A172 (cell line): ENCODE measurements at regions not wholly inside any gene's neighbourhood (a gene's known extent, or its start where the extent isn't known, plus 50 kb on each side); places are given as distances from the start of the nearest gene placed in this dataset.

Experiments used
- DNase-seq: peaks from one replicate; pipeline ENCODE4 v3.0.0-alpha.2; 2015; ENCODE audit warnings: low spot score

GRCh38 chr20:22232473-22232872 is 351.9 kb downstream of the FOXA2 start:
- no peak for DNase-seq

- DNase-seq: no peak
Observed at GRCh38 chr20:22226849-22227700, 357.3 kb downstream of the FOXA2 start.

- DNase-seq: no peak
Observed at GRCh38 chr20:22223236-22223635, 361.1 kb downstream of the FOXA2 start.

- no peak for DNase-seq
Observed at GRCh38 chr20:22217712-22218352, 366.5 kb downstream of the FOXA2 start.

- no peak for DNase-seq
Observed at GRCh38 chr20:22216984-22217383, 367.4 kb downstream of the FOXA2 start.

GRCh38 chr20:22214296-22214695 is 370.1 kb downstream of the FOXA2 start:
- DNase-seq: no peak

GRCh38 chr20:22213271-22213670 is 371.1 kb downstream of the FOXA2 start:
- no peak for DNase-seq

GRCh38 chr20:22207280-22207679 is 377.1 kb downstream of the FOXA2 start:
- no peak for DNase-seq

GRCh38 chr20:22204801-22205200 is 379.6 kb downstream of the FOXA2 start:
- DNase-seq: no peak

- DNase-seq: no peak
Observed at GRCh38 chr20:22182148-22182547, 402.2 kb downstream of the FOXA2 start.

- no peak for DNase-seq
Observed at GRCh38 chr20:22180244-22180643, 404.1 kb downstream of the FOXA2 start.

- no peak for DNase-seq
Observed at GRCh38 chr20:22160101-22160652, 424.2 kb downstream of the FOXA2 start.

- no peak for DNase-seq
Observed at GRCh38 chr20:22159276-22159675, 425.1 kb downstream of the FOXA2 start.

- no peak for DNase-seq
Observed at GRCh38 chr20:22127587-22127986, 422.1 kb downstream of the PAX1 start.

GRCh38 chr20:22106308-22106938 is 401.0 kb downstream of the PAX1 start:
- DNase-seq: no peak

GRCh38 chr20:22101606-22102005 is 396.1 kb downstream of the PAX1 start:
- no peak for DNase-seq

- DNase-seq: no peak
Observed at GRCh38 chr20:22100686-22101085, 395.2 kb downstream of the PAX1 start.

- no peak for DNase-seq
Observed at GRCh38 chr20:22099348-22099747, 393.9 kb downstream of the PAX1 start.

- DNase-seq: no peak
Observed at GRCh38 chr20:22098511-22098910, 393.0 kb downstream of the PAX1 start.

- no peak for DNase-seq
Observed at GRCh38 chr20:22093122-22093521, 387.7 kb downstream of the PAX1 start.

GRCh38 chr20:22088882-22089281 is 383.4 kb downstream of the PAX1 start:
- DNase-seq: no peak

GRCh38 chr20:22080985-22081384 is 375.5 kb downstream of the PAX1 start:
- DNase-seq: no peak

GRCh38 chr20:22074635-22075034 is 369.2 kb downstream of the PAX1 start:
- DNase-seq: no peak
